ENCODE measurements at regions not wholly inside any gene's neighbourhood (a gene's known extent, or its start where the extent isn't known, plus 50 kb on each side); places are given as distances from the start of the nearest gene placed in this dataset.

GRCh38 chr16:73915140-73915539 is 381.5 kb upstream of the PSMD7 start:
- no peak for DNase-seq
- no peak for TF ChIP-seq CTCF (IDR thresholded peaks at IDR 0.05; ENCODE audit: low read depth, low read length, missing control alignments)
- in situ Hi-C loops (cut with HindIII; ENCODE audit: low pct_ligation_motif_present, low sequenced_read_pairs), result no loop called here

DNA sequence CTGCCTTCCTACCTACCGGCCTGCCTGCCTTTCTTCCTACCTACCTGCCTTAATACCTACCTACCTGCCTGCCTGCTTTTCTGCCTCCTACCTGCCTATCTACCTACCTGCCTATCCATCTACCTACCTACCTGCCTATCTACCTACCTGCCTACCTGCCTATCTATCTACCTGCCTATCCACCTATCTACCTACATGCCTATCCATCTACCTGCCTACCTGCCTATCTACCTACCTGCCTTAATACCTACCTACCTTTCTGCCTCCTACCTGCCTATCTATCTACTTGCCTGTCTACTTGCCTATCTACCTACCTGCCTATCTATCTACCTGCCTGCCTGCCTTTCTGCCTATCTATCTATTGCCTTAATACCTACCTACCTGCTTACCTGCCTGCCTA is 383.8 kb upstream of the PSMD7 start:
- in situ Hi-C loops (cut with HindIII; ENCODE audit: low pct_ligation_motif_present, low sequenced_read_pairs), result no loop called here
- Histone ChIP-seq H3K36me3 (replicated peaks) (no peaks in the 10 kb centered on the region), H3K4me3 (ENCODE audit: low read depth, low read length) (no peak overlapping the region), H3K27ac (no peak overlapping the region), H3K27me3 (replicated peaks) (no peaks in the 10 kb centered on the region)
- no peak for DNase-seq
- no peak for TF ChIP-seq CTCF (IDR thresholded peaks at IDR 0.05; ENCODE audit: low read depth, low read length, missing control alignments)

More at GRCh38 chr16:73915140-73915539, 381.5 kb upstream of the PSMD7 start:
- Histone ChIP-seq H3K27ac (no peak overlapping the region), H3K36me3 (replicated peaks) (no peaks in the 10 kb centered on the region), H3K4me3 (ENCODE audit: low read depth, low read length) (no peak overlapping the region), H3K27me3 (replicated peaks) (no peaks in the 10 kb centered on the region)

DNA sequence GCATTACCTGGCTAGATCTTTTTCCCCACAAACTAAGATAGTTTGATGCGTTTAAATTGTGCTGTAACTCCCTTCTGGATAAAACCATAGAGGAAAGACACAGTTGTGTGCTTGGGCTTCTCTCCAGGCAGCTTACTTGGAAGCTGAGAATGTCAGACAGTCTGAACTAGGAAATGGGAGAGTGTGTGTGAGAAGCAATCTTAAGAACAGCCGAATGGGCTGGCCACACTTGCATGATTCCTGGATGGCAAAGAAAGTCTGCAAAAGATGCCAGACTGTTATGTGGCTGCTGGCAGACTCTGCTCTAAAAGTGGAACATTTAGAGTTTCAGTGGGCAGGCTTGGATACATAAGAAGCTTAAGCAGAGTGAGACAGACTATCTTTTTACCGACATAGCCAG is 384.3 kb upstream of the PSMD7 start:
- Histone ChIP-seq H3K27ac (no peak overlapping the region), H3K36me3 (replicated peaks) (no peaks in the 10 kb centered on the region), H3K4me3 (ENCODE audit: low read depth, low read length) (no peak overlapping the region), H3K27me3 (replicated peaks) (no peaks in the 10 kb centered on the region)
- in situ Hi-C loops (cut with HindIII; ENCODE audit: low pct_ligation_motif_present, low sequenced_read_pairs), result no loop called here
- TF ChIP-seq CTCF (IDR thresholded peaks at IDR 0.05; ENCODE audit: low read depth, low read length, missing control alignments), result no peak
- DNase-seq, result no peak

DNA sequence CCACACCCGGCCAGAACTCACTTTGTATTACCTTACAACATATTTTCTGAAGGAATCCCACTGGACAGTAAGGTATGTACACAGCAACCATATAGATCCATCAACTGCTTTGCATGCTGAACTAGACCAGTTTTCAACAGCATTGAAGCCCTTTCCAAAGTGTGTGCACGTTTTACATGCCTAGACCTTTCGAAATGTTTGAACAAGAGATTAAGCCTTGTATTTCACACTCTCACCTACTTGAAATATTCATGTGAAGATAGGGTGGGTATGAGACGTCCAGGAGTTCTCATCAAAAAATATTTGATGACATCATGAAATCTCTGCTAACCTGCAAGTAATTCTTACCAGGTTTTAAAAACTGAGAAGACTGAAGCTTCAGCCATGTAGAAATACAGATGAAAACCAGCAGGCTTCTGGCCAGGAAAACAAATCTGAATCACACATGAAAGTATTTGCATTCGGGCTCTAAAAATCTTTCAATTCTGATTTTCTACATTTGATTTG is 387.0 kb upstream of the PSMD7 start:
- in situ Hi-C loops (cut with HindIII; ENCODE audit: low pct_ligation_motif_present, low sequenced_read_pairs), result no loop called here
- no peak overlapping the region for H3K4me3 ChIP-seq (ENCODE audit: low read depth, low read length)
- H3K27me3 ChIP-seq (replicated peaks), result no peaks in the 10 kb centered on the region
- H3K36me3 ChIP-seq (replicated peaks), result no peaks in the 10 kb centered on the region
- DNase-seq, result no peak
- no peak for TF ChIP-seq CTCF (IDR thresholded peaks at IDR 0.05; ENCODE audit: low read depth, low read length, missing control alignments)
- H3K27ac ChIP-seq, result no peak overlapping the region

GRCh38 chr16:73891129-73891542 is 405.5 kb upstream of the PSMD7 start:
- Histone ChIP-seq H3K4me3 (ENCODE audit: low read depth, low read length) (no peak overlapping the region), H3K36me3 (replicated peaks) (no peaks in the 10 kb centered on the region), H3K27ac (no peak overlapping the region), H3K27me3 (replicated peaks) (no peaks in the 10 kb centered on the region)
- in situ Hi-C loops (cut with HindIII; ENCODE audit: low pct_ligation_motif_present, low sequenced_read_pairs), result no loop called here
- no peak for TF ChIP-seq CTCF (IDR thresholded peaks at IDR 0.05; ENCODE audit: low read depth, low read length, missing control alignments)
- DNase-seq, result no peak
